Keratinocyte (primary cell): ENCODE measurements at regions not wholly inside any gene's neighbourhood (a gene's known extent, or its start where the extent isn't known, plus 50 kb on each side); places are given as distances from the start of the nearest gene placed in this dataset.

ENCODE experiments used
- DNase-seq: peaks from one replicate; pipeline ENCODE4 v3.0.0-alpha.2; 2011; ENCODE audit warnings: low read depth, missing footprints, low spot score
- FAIRE-seq: peaks from 2 replicates; lab custom pipeline; 2011; peaks lifted over from hg19 to GRCh38; lab: Jason Lieb, UNC
- H2AFZ ChIP-seq: 2 replicates; pipeline ENCODE4 v1.6.0; 2012; ENCODE audit warnings: low read length, control low read depth, inconsistent platforms; ENCODE audit not compliant: control insufficient read depth
- H3K27ac ChIP-seq: 2 replicates; pipeline ENCODE4 v1.5.1; 2011; ENCODE audit warnings: low read length; ENCODE audit not compliant: control insufficient read depth, insufficient read depth
- H3K27me3 ChIP-seq: 3 replicates; pipeline ENCODE4 v1.6.0; 2011; ENCODE audit warnings: low read length; ENCODE audit not compliant: control insufficient read depth, insufficient read depth; ENCODE audit errors: extremely low read depth
- H3K36me3 ChIP-seq, 2 experiments: 2 replicates in 1 of 2; 3 replicates in 1 of 2; pipeline ENCODE4 v1.5.1; 2011; ENCODE audit warnings: low read length in 2 of 2, mild to moderate bottlenecking in 1 of 2; ENCODE audit not compliant: control insufficient read depth in 2 of 2, insufficient read depth in 2 of 2; ENCODE audit errors: extremely low read depth in 1 of 2
- H3K4me1 ChIP-seq: 3 replicates; pipeline ENCODE4 v1.5.1; 2011; ENCODE audit warnings: low read length; ENCODE audit not compliant: control insufficient read depth, insufficient read depth; ENCODE audit errors: extremely low read depth
- H3K4me2 ChIP-seq: 3 replicates; pipeline ENCODE4 v1.6.0; 2011; ENCODE audit warnings: low read depth, low read length; ENCODE audit not compliant: control insufficient read depth, insufficient read depth; ENCODE audit errors: extremely low read depth
- H3K4me3 ChIP-seq, 3 experiments: fragments of 200-600 bp in 1 of 3; sonication (generic) in 1 of 3; 2 replicates in 2 of 3; 3 replicates in 1 of 3; pipeline ENCODE4 v1.5.1; 2011 to 2016; ENCODE audit warnings: low read length in 3 of 3, mild to moderate bottlenecking in 3 of 3, control low read depth in 2 of 3, inconsistent platforms in 1 of 3, low read depth in 1 of 3, mixed read lengths in 1 of 3, mixed run types in 1 of 3, moderate library complexity in 1 of 3; ENCODE audit not compliant: control insufficient read depth in 2 of 3, insufficient read depth in 2 of 3; ENCODE audit errors: extremely low read depth in 1 of 3
- H3K79me2 ChIP-seq: 2 replicates; pipeline ENCODE4 v1.6.0; 2012; ENCODE audit warnings: low read length; ENCODE audit not compliant: control insufficient read depth, insufficient read depth
- H3K9ac ChIP-seq: 3 replicates; pipeline ENCODE4 v1.6.0; 2011; ENCODE audit warnings: low read length; ENCODE audit not compliant: control insufficient read depth, insufficient read depth; ENCODE audit errors: extremely low read depth
- H3K9me1 ChIP-seq: 3 replicates; pipeline ENCODE4 v1.6.0; 2011; ENCODE audit warnings: low read length; ENCODE audit not compliant: control insufficient read depth, insufficient read depth; ENCODE audit errors: extremely low read depth
- H3K9me3 ChIP-seq: 2 replicates; pipeline ENCODE4 v1.5.1; 2012; ENCODE audit warnings: low read depth, low read length; ENCODE audit not compliant: control insufficient read depth
- H4K20me1 ChIP-seq: 3 replicates; pipeline ENCODE4 v1.6.0; 2011; ENCODE audit warnings: low read length; ENCODE audit not compliant: control insufficient read depth, insufficient read depth; ENCODE audit errors: extremely low read depth
- EZH2 ChIP-seq: IDR thresholded peaks from one replicate; pipeline ENCODE4 v1.6.1; 2012; ENCODE audit warnings: inconsistent platforms, mild to moderate bottlenecking, low read length, moderate library complexity
- dilution Hi-C: fragments of 300-500 bp; cut with MboI; formaldehyde crosslinking; loops from one replicate; pipeline ENCODE4 v1.7.0; 2020; ENCODE audit warnings: low sequenced_read_pairs; ENCODE audit not compliant: extremely low pct_ligation_motif_present
- TF ChIP-seq, protein P1 (sequence below), 3 experiments: IDR thresholded peaks in 1 of 3; conservative IDR thresholded peaks in 1 of 3; optimal IDR thresholded peaks in 1 of 3; 2 replicates in 2 of 3; 3 replicates in 1 of 3; pipeline versions ENCODE3 to v1.5.1; 2011; ENCODE audit warnings: low read length in 3 of 3, mild to moderate bottlenecking in 3 of 3, moderate library complexity in 2 of 3, control low read depth in 1 of 3, inconsistent platforms in 1 of 3; ENCODE audit not compliant: insufficient read depth in 2 of 3; ENCODE audit errors: extremely low read depth in 1 of 3

DNA sequence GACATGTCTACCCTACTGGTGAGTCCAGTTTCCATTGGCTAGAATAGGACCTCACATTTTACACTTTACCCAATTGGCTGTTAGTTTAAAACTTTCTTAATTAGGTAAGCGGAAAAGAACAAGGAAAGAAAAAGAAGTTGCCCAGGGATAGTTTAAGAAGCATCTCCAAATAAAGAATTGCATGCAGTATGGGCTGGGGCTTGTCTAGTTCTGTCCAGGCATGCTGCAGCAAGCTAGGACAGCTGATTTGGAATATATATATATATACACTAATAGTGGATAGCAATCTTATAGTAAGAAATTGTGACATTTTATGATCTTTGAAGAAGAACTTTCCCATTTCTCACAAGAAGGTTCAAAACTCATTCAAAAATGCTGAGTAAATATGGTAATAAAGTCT lies 90.0 kb upstream of the ERBB4 start:
- Histone ChIP-seq H3K4me1 (no peaks in the 10 kb centered on the region), H3K79me2 (no peaks in the 10 kb centered on the region), H3K36me3 (no peaks in the 10 kb centered on the region), H3K27me3 (no peaks in the 10 kb centered on the region), H3K9me3 (no peaks in the 10 kb centered on the region), H3K9me1 (no peaks in the 10 kb centered on the region), H3K4me3 (no peak overlapping the region), H3K9ac (no peak overlapping the region), H2AFZ (no peak overlapping the region), H4K20me1 (no peaks in the 10 kb centered on the region), H3K27ac (no peak overlapping the region), H3K4me2 (no peak overlapping the region)
- FAIRE-seq (no peak), DNase-seq (no peak)
- TF ChIP-seq, protein P1, sequence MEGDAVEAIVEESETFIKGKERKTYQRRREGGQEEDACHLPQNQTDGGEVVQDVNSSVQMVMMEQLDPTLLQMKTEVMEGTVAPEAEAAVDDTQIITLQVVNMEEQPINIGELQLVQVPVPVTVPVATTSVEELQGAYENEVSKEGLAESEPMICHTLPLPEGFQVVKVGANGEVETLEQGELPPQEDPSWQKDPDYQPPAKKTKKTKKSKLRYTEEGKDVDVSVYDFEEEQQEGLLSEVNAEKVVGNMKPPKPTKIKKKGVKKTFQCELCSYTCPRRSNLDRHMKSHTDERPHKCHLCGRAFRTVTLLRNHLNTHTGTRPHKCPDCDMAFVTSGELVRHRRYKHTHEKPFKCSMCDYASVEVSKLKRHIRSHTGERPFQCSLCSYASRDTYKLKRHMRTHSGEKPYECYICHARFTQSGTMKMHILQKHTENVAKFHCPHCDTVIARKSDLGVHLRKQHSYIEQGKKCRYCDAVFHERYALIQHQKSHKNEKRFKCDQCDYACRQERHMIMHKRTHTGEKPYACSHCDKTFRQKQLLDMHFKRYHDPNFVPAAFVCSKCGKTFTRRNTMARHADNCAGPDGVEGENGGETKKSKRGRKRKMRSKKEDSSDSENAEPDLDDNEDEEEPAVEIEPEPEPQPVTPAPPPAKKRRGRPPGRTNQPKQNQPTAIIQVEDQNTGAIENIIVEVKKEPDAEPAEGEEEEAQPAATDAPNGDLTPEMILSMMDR (optimal IDR thresholded peaks at IDR 0.05 in 1 of 3, IDR thresholded peaks at IDR 0.05 in 1 of 3, conservative IDR thresholded peaks at IDR 0.05 in 1 of 3; ENCODE audit: extremely low read depth in 1 of 3, insufficient read depth in 2 of 3, low read length in 3 of 3), result no peak
- no peak for TF ChIP-seq EZH2
- dilution Hi-C loops, result no loop called here

DNA sequence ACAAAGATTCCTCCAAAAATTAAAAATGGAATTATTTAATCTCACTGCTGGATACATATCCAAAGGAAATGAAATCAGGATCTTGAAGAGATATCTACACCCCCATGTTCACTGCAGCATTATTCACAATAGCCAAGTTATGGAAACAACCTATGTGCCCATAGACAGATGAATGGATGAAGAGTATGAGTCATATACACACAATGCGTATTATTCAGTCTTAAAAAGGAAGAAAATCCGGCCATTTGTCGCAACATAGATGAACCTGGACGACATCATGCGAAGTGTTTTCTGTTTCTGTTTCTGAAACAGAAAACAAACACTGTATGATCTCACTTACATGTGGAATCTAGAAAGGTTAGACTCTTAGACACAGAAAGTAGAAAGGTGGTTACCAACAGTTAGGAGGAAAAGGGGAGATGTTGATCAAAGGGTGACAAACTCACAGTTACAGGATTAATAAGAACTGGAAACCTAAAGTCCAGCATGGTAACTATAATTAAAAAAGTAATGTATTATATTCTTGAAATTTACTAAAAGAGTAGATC lies 87.8 kb upstream of the ERBB4 start:
- no peaks in the 10 kb centered on the region for H3K79me2 ChIP-seq
- no peaks in the 10 kb centered on the region for H3K9me1 ChIP-seq
- no peak for TF ChIP-seq EZH2
- TF ChIP-seq, protein P1 (optimal IDR thresholded peaks at IDR 0.05 in 1 of 3, IDR thresholded peaks at IDR 0.05 in 1 of 3, conservative IDR thresholded peaks at IDR 0.05 in 1 of 3; ENCODE audit: extremely low read depth in 1 of 3, insufficient read depth in 2 of 3, low read length in 3 of 3), result no peak
- H4K20me1 ChIP-seq, result no peaks in the 10 kb centered on the region
- dilution Hi-C loops, result no loop called here
- H3K9me3 ChIP-seq, result no peaks in the 10 kb centered on the region
- H3K4me2 ChIP-seq, result no peak overlapping the region
- no peak overlapping the region for H3K27ac ChIP-seq
- no peak overlapping the region for H2AFZ ChIP-seq
- H3K27me3 ChIP-seq, result no peaks in the 10 kb centered on the region
- no peak overlapping the region for H3K4me3 ChIP-seq
- no peaks in the 10 kb centered on the region for H3K4me1 ChIP-seq
- FAIRE-seq (no peak), DNase-seq (no peak)
- H3K9ac ChIP-seq, result no peak overlapping the region
- no peaks in the 10 kb centered on the region for H3K36me3 ChIP-seq
